Activated naive CD4-positive, alpha-beta T cell treated with anti-CD3 and anti-CD28 coated beads, Interleukin-2, amount 10 ng/mL, durations not matched to agents 7 days and 5 days (primary cell): ENCODE measurements at regions not wholly inside any gene's neighbourhood (a gene's known extent, or its start where the extent isn't known, plus 50 kb on each side); places are given as distances from the start of the nearest gene placed in this dataset.

ENCODE experiments used
- CTCF ChIA-PET: fragments of 350-600 bp; sonication (Branson Sonifier 250); formaldehyde crosslinking; loops from one replicate; lab custom pipeline; 2021; ENCODE audit warnings: antibody characterized with exemption; lab: Charles Lee
- DNase-seq: peaks from one replicate; pipeline ENCODE4 v3.0.0-alpha.2; 2020
- H3K27ac Mint-ChIP-seq: one replicate; pipeline ENCODE4 v1.8.0; 2021; ENCODE audit warnings: mild to moderate bottlenecking, moderate library complexity, mixed read lengths
- H3K27me3 Mint-ChIP-seq: one replicate; pipeline ENCODE4 v1.8.0; 2021; ENCODE audit warnings: mild to moderate bottlenecking, mixed read lengths
- H3K36me3 Mint-ChIP-seq: one replicate; pipeline ENCODE4 v1.8.0; 2021; ENCODE audit warnings: mixed read lengths
- H3K4me1 Mint-ChIP-seq: one replicate; pipeline ENCODE4 v1.8.0; 2021; ENCODE audit warnings: mixed read lengths
- H3K4me3 Mint-ChIP-seq: one replicate; pipeline ENCODE4 v1.8.0; 2021; ENCODE audit warnings: mild to moderate bottlenecking, moderate library complexity, mixed read lengths
- H3K9me3 Mint-ChIP-seq: one replicate; pipeline ENCODE4 v1.8.0; 2021; ENCODE audit warnings: mixed read lengths

GRCh38 chr2:42928161-42928691 is 135.8 kb upstream of the HAAO start:
- CTCF ChIA-PET: interaction anchor here (0.6 kb wide), 1 partner anchor 83 kb away, joined by 3 read pairs; no protein-coding TSS in a partner anchor
- Mint-ChIP-seq H3K36me3 (no peaks in the 10 kb centered on the region), H3K27ac (no peak overlapping the region), H3K9me3 (no peaks in the 10 kb centered on the region), H3K4me1 (no peaks in the 10 kb centered on the region), H3K27me3 (peaks cover 24% of the 10 kb centered on the region), H3K4me3 (no peak overlapping the region)
- no peak for DNase-seq

GRCh38 chr2:42927334-42928160 is 135.2 kb upstream of the HAAO start:
- H3K36me3 Mint-ChIP-seq: no peaks in the 10 kb centered on the region
- H3K27me3 Mint-ChIP-seq: peaks cover 24% of the 10 kb centered on the region
- no peaks in the 10 kb centered on the region for H3K9me3 Mint-ChIP-seq
- CTCF ChIA-PET: interaction anchor here (0.6 kb wide), 1 partner anchor 82 kb away, joined by 3 read pairs; no protein-coding TSS in a partner anchor
- no peak for DNase-seq
- no peaks in the 10 kb centered on the region for H3K4me1 Mint-ChIP-seq
- no peak overlapping the region for H3K27ac Mint-ChIP-seq
- H3K4me3 Mint-ChIP-seq: no peak overlapping the region

GRCh38 chr2:42926434-42927333 is 134.3 kb upstream of the HAAO start:
- DNase-seq: no peak
- H3K4me3 Mint-ChIP-seq: no peak overlapping the region
- no peaks in the 10 kb centered on the region for H3K4me1 Mint-ChIP-seq
- no peak overlapping the region for H3K27ac Mint-ChIP-seq
- CTCF ChIA-PET: no interaction called here
- no peaks in the 10 kb centered on the region for H3K9me3 Mint-ChIP-seq
- H3K36me3 Mint-ChIP-seq: no peaks in the 10 kb centered on the region
- H3K27me3 Mint-ChIP-seq: peaks cover 20% of the 10 kb centered on the region

GRCh38 chr2:42925742-42926433 is 133.5 kb upstream of the HAAO start:
- Mint-ChIP-seq H3K36me3 (no peaks in the 10 kb centered on the region), H3K27me3 (peaks cover 19% of the 10 kb centered on the region), H3K27ac (no peak overlapping the region), H3K4me1 (no peaks in the 10 kb centered on the region), H3K9me3 (no peaks in the 10 kb centered on the region), H3K4me3 (no peak overlapping the region)
- CTCF ChIA-PET: no interaction called here
- DNase-seq: no peak

- Mint-ChIP-seq H3K27me3 (peaks cover 24% of the 10 kb centered on the region), H3K27ac (no peak overlapping the region), H3K36me3 (no peaks in the 10 kb centered on the region), H3K4me1 (no peaks in the 10 kb centered on the region), H3K4me3 (no peak overlapping the region), H3K9me3 (no peaks in the 10 kb centered on the region)
- CTCF ChIA-PET: interaction anchor here (0.9 kb wide), 1 partner anchor 67 kb away, joined by 3 read pairs; no protein-coding TSS in a partner anchor
- DNase-seq: no peak
Measured at GRCh38 chr2:42924418-42924886, 132.1 kb upstream of the HAAO start.

GRCh38 chr2:42923580-42924417 is 131.4 kb upstream of the HAAO start:
- no peak for DNase-seq
- Mint-ChIP-seq H3K9me3 (no peaks in the 10 kb centered on the region), H3K27ac (no peak overlapping the region), H3K36me3 (no peaks in the 10 kb centered on the region), H3K4me1 (no peaks in the 10 kb centered on the region), H3K4me3 (no peak overlapping the region), H3K27me3 (peaks cover 23% of the 10 kb centered on the region)
- CTCF ChIA-PET: interaction anchor here (0.9 kb wide), 1 partner anchor 66 kb away, joined by 3 read pairs; no protein-coding TSS in a partner anchor

- no peaks in the 10 kb centered on the region for H3K4me1 Mint-ChIP-seq
- no peak for DNase-seq
- CTCF ChIA-PET: interaction anchor here (1.5 kb wide), 1 partner anchor 12 kb away, joined by 5 read pairs; no protein-coding TSS in a partner anchor
- H3K27ac Mint-ChIP-seq: no peak overlapping the region
- no peaks in the 10 kb centered on the region for H3K36me3 Mint-ChIP-seq
- peaks cover 19% of the 10 kb centered on the region for H3K27me3 Mint-ChIP-seq
- no peak overlapping the region for H3K4me3 Mint-ChIP-seq
- no peaks in the 10 kb centered on the region for H3K9me3 Mint-ChIP-seq
Measured at GRCh38 chr2:42922790-42923579, 130.6 kb upstream of the HAAO start.

- H3K27me3 Mint-ChIP-seq: peaks cover 22% of the 10 kb centered on the region
- DNase-seq: no peak
- CTCF ChIA-PET: interaction anchor here (1.5 kb wide), 1 partner anchor 11 kb away, joined by 5 read pairs; no protein-coding TSS in a partner anchor
- H3K4me1 Mint-ChIP-seq: no peaks in the 10 kb centered on the region
- no peaks in the 10 kb centered on the region for H3K36me3 Mint-ChIP-seq
- no peak overlapping the region for H3K27ac Mint-ChIP-seq
- no peaks in the 10 kb centered on the region for H3K9me3 Mint-ChIP-seq
- H3K4me3 Mint-ChIP-seq: no peak overlapping the region
Measured at GRCh38 chr2:42922293-42922692, 129.9 kb upstream of the HAAO start.

GRCh38 chr2:42921721-42922120 is 129.3 kb upstream of the HAAO start:
- Mint-ChIP-seq H3K9me3 (no peaks in the 10 kb centered on the region), H3K27me3 (peaks cover 26% of the 10 kb centered on the region), H3K36me3 (no peaks in the 10 kb centered on the region), H3K4me1 (no peaks in the 10 kb centered on the region), H3K27ac (no peak overlapping the region), H3K4me3 (no peak overlapping the region)
- CTCF ChIA-PET: interaction anchor here (1.5 to 1.7 kb wide), 2 partner anchors 10 to 62 kb away, joined by 5 read pairs; no protein-coding TSS in a partner anchor
- no peak for DNase-seq

- Mint-ChIP-seq H3K9me3 (no peaks in the 10 kb centered on the region), H3K27ac (no peak overlapping the region), H3K4me1 (no peaks in the 10 kb centered on the region), H3K36me3 (no peaks in the 10 kb centered on the region), H3K4me3 (no peak overlapping the region), H3K27me3 (peaks cover 31% of the 10 kb centered on the region)
- no peak for DNase-seq
- CTCF ChIA-PET: interaction anchor here (1.7 kb wide), 1 partner anchor 62 kb away, joined by 5 read pairs; no protein-coding TSS in a partner anchor
Measured at GRCh38 chr2:42921147-42921520, 128.8 kb upstream of the HAAO start.

- Mint-ChIP-seq H3K27ac (no peak overlapping the region), H3K36me3 (no peaks in the 10 kb centered on the region), H3K4me3 (no peak overlapping the region)
Measured at GRCh38 chr2:42920446-42921146, 128.2 kb upstream of the HAAO start.

More at GRCh38 chr2:42920446-42921146, 128.2 kb upstream of the HAAO start:
- Mint-ChIP-seq H3K9me3 (no peaks in the 10 kb centered on the region), H3K4me1 (no peaks in the 10 kb centered on the region), H3K27me3 (peaks cover 36% of the 10 kb centered on the region)
- DNase-seq: no peak
- CTCF ChIA-PET: interaction anchor here (1.7 kb wide), 1 partner anchor 61 kb away, joined by 5 read pairs; no protein-coding TSS in a partner anchor
